OCI-LY1 (cell line): ENCODE measurements at regions not wholly inside any gene's neighbourhood (a gene's known extent, or its start where the extent isn't known, plus 50 kb on each side); places are given as distances from the start of the nearest gene placed in this dataset.

Experiments
- H2AFZ ChIP-seq: fragments of 200-600 bp; sonication (generic), shearing (Covaris generic); 2 replicates; pipeline ENCODE4 v1.6.0; 2014; ENCODE audit warnings: antibody characterized with exemption, mild to moderate bottlenecking, low read length
- H3F3A ChIP-seq: fragments of 200-600 bp; sonication (generic), shearing (Covaris generic); 2 replicates; pipeline ENCODE4 v1.6.0; 2014; ENCODE audit warnings: mild to moderate bottlenecking, antibody characterized with exemption, low read length, moderate library complexity; ENCODE audit not compliant: insufficient read depth
- H3K27ac ChIP-seq: fragments of 200-600 bp; sonication (generic); 2 replicates; pipeline ENCODE4 v1.5.1; 2014; ENCODE audit warnings: low read length, mixed run types, mild to moderate bottlenecking, low read depth; ENCODE audit not compliant: poor library complexity, severe bottlenecking
- H3K27me3 ChIP-seq: fragments of 200-600 bp; sonication (generic); 2 replicates; pipeline ENCODE4 v1.6.0; 2014; ENCODE audit warnings: antibody characterized with exemption, mild to moderate bottlenecking, low read length, moderate library complexity; ENCODE audit not compliant: insufficient read depth
- H3K36me3 ChIP-seq: fragments of 200-600 bp; sonication (generic); 2 replicates; pipeline ENCODE4 v1.6.1; 2014; ENCODE audit warnings: mild to moderate bottlenecking, antibody characterized with exemption, low read length, moderate library complexity, mixed read lengths; ENCODE audit not compliant: insufficient read depth
- H3K4me1 ChIP-seq: fragments of 200-600 bp; sonication (generic); 2 replicates; pipeline ENCODE4 v1.5.1; 2014; ENCODE audit warnings: mild to moderate bottlenecking, low read length, moderate library complexity; ENCODE audit not compliant: insufficient read depth, severe bottlenecking
- H3K4me2 ChIP-seq: fragments of 200-600 bp; sonication (generic), shearing (Covaris generic); 2 replicates; pipeline ENCODE4 v1.6.1; 2014; ENCODE audit warnings: low read length
- H3K4me3 ChIP-seq: fragments of 200-600 bp; sonication (generic); 2 replicates; pipeline ENCODE4 v1.5.1; 2014; ENCODE audit warnings: low read length, low read depth, mild to moderate bottlenecking, mixed read lengths; ENCODE audit not compliant: poor library complexity, severe bottlenecking
- H3K79me2 ChIP-seq: fragments of 200-600 bp; shearing (Covaris generic); 2 replicates; pipeline ENCODE4 v1.6.1; 2016; ENCODE audit warnings: mixed run types, low read length, mixed read lengths; ENCODE audit not compliant: insufficient read depth
- H3K9ac ChIP-seq: fragments of 200-600 bp; sonication (generic), shearing (Covaris generic); 2 replicates; pipeline ENCODE4 v1.6.1; 2014; ENCODE audit warnings: mild to moderate bottlenecking, low read length, mixed read lengths
- H3K9me2 ChIP-seq: fragments of 200-600 bp; sonication (generic), shearing (Covaris generic); 2 replicates; pipeline ENCODE4 v1.6.1; 2014; ENCODE audit warnings: low read depth, mild to moderate bottlenecking, low read length, mixed read lengths
- H3K9me3 ChIP-seq: fragments of 200-600 bp; shearing (Covaris generic); 2 replicates; pipeline ENCODE4 v1.6.1; 2014; ENCODE audit warnings: low read length, mixed read lengths
- H4K20me1 ChIP-seq: fragments of 200-600 bp; sonication (generic), shearing (Covaris generic); 2 replicates; pipeline ENCODE4 v1.6.0; 2016; ENCODE audit warnings: mild to moderate bottlenecking, low read length; ENCODE audit not compliant: insufficient read depth
- CTCF ChIP-seq: fragments of 200-600 bp; sonication (generic), shearing (Covaris generic); IDR thresholded peaks from 2 replicates; pipeline ENCODE4 v1.5.1; 2017; ENCODE audit warnings: mild to moderate bottlenecking, antibody characterized with exemption, low read length, moderate library complexity, mixed read lengths
- EZH2 ChIP-seq: fragments of 200-600 bp; sonication (generic), shearing (Covaris generic); IDR thresholded peaks from 2 replicates; pipeline ENCODE4 v1.8.0; 2017; ENCODE audit warnings: borderline replicate concordance, mixed run types, mild to moderate bottlenecking, antibody characterized with exemption, low read length, moderate library complexity, mixed read lengths

GRCh38 chr6:9248133-9248532 is 812.8 kb upstream of the SLC35B3 start:
- no peaks in the 10 kb centered on the region for H3K27me3 ChIP-seq
- H3K9me2 ChIP-seq: no peaks in the 10 kb centered on the region
- H3K27ac ChIP-seq: no peak overlapping the region
- H4K20me1 ChIP-seq: no peaks in the 10 kb centered on the region
- H3K4me2 ChIP-seq: no peak overlapping the region
- H3K4me1 ChIP-seq: no peaks in the 10 kb centered on the region
- H3K9me3 ChIP-seq: no peaks in the 10 kb centered on the region
- H3K4me3 ChIP-seq: no peak overlapping the region
- no peaks in the 10 kb centered on the region for H3K36me3 ChIP-seq
- no peak for TF ChIP-seq EZH2
- no peak for TF ChIP-seq CTCF
- no peak overlapping the region for H3K9ac ChIP-seq
- H2AFZ ChIP-seq: no peak overlapping the region
- H3F3A ChIP-seq: no peaks in the 10 kb centered on the region
- H3K79me2 ChIP-seq: no peaks in the 10 kb centered on the region

- no peaks in the 10 kb centered on the region for H4K20me1 ChIP-seq
- H3K36me3 ChIP-seq: no peaks in the 10 kb centered on the region
- H2AFZ ChIP-seq: no peak overlapping the region
- TF ChIP-seq EZH2 (no peak), CTCF (no peak)
- no peak overlapping the region for H3K27ac ChIP-seq
- no peak overlapping the region for H3K4me2 ChIP-seq
- H3K9ac ChIP-seq: no peak overlapping the region
- H3K9me2 ChIP-seq: no peaks in the 10 kb centered on the region
- no peaks in the 10 kb centered on the region for H3K27me3 ChIP-seq
- no peaks in the 10 kb centered on the region for H3K79me2 ChIP-seq
- no peak overlapping the region for H3K4me3 ChIP-seq
- H3K9me3 ChIP-seq: no peaks in the 10 kb centered on the region
- no peaks in the 10 kb centered on the region for H3K4me1 ChIP-seq
- no peaks in the 10 kb centered on the region for H3F3A ChIP-seq
These were observed 805.5 kb upstream of the SLC35B3 start for GRCh38 chr6:9240861-9241260.

GRCh38 chr6:9236443-9236842 is 801.1 kb upstream of the SLC35B3 start:
- H3K4me3 ChIP-seq: no peak overlapping the region
- no peaks in the 10 kb centered on the region for H4K20me1 ChIP-seq

More at GRCh38 chr6:9236443-9236842, 801.1 kb upstream of the SLC35B3 start:
- H3F3A ChIP-seq: no peaks in the 10 kb centered on the region
- no peaks in the 10 kb centered on the region for H3K9me2 ChIP-seq
- H3K9me3 ChIP-seq: no peaks in the 10 kb centered on the region
- H3K4me1 ChIP-seq: no peaks in the 10 kb centered on the region
- H2AFZ ChIP-seq: no peak overlapping the region
- TF ChIP-seq CTCF (no peak), EZH2 (no peak)
- no peaks in the 10 kb centered on the region for H3K79me2 ChIP-seq
- no peaks in the 10 kb centered on the region for H3K36me3 ChIP-seq
- no peaks in the 10 kb centered on the region for H3K27me3 ChIP-seq
- H3K4me2 ChIP-seq: no peak overlapping the region
- H3K27ac ChIP-seq: no peak overlapping the region
- H3K9ac ChIP-seq: no peak overlapping the region
